Non-pigmented ciliary epithelial cell (primary cell): ENCODE measurements at regions not wholly inside any gene's neighbourhood (a gene's known extent, or its start where the extent isn't known, plus 50 kb on each side); places are given as distances from the start of the nearest gene placed in this dataset.
"Not testable (repeated sequence)": the region's sequence is repeated elsewhere in the genome, so short reads cannot be mapped to it uniquely, and the experiment has no call there.

Experiments
- DNase-seq: peaks from one replicate; pipeline ENCODE4 v3.0.0-alpha.2; 2010; ENCODE audit warnings: low read depth

DNA sequence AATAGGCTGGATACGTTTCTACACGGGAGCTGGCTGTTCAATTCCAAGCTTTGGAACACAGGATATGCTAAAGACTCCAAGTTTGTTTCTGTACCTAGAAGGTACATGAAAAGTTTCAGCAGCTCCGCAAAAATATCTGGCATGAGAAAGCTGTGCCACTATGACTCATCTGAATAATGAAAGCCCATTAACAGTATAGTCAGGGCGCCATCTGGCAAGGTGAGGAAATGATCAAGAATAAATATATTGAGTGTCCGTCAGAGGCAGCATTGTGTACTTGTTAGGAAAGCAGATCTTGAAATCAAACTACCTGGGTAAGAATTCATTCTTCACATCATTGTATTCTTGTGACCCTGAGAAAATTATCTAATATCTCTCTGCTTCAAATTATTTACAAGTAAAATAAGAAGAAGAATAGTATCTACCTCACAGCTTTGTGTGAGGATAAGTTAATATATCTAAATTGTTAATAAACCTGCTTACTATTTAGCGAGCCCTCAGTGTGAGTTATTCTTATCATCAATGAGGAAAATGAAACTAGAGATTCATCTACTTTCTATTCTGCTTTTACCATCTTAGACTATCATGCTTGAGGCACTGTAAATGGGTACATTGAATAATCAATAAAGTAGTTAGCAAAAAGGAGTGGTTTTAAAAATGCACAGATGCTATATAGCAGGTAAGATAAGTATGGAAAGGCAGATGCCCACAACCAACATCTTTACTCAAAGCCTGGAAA, 53.5 kb downstream of the FSCB start:
- DNase-seq, result no peak

DNA sequence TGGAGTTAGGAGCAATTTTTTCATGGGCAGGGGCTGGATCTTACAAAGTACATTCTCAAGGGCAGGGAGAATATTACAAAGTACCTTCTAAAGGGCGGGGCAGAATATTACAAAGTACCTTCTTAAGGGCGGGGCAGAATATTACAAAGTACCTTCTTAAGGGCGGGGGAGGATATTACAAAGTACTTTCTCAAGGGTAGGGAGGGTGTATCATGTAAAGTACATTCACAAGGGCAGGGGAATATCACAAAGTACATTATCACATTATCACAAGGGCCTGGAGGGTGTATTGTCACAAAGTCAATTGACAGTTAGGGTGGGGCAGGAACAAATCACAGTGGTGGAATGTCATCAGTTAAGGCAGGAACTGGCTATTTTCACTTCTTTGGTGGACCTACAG, 56.9 kb downstream of the FSCB start:
- DNase-seq, result not testable (repeated sequence)

DNA sequence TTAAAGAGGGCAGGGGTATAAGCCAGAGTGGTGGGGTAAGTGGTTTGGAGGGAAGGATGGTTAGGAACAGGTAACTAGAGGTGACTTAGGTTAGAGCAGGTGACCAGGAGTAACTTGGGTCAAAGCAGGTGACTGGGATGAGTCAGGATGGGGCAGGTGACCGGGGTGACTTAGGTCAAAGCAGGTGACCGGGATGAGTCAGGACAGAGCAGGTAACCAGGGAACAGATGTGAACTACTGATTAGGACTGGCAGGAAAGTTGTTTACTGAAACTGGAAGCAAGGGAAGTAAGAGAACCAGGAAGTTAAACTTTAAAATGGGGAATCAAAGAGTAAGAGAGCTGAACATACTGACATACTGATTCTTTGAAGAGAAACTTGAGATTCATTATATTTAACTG, 57.4 kb downstream of the FSCB start:
- no peak for DNase-seq

DNA sequence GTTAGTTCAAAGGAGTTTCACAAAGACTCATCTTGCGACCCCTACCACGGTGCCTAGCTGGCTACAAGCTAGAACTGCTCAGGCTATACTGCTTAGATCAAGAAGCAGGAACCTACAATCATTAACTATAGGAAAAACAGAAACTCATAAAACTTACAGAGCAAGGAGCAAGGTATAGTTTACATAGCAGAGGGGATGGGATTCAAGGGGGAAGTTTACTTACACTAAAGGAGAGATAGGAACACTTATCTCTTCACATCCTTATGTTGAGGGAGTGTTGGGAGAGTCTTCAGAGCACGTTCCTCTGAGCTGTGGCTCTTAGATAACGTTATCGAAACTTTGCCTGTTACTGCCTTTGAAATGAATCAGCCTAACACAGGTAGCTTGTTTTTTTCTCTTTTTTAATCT, 58.1 kb downstream of the FSCB start:
- DNase-seq, result no peak

DNA sequence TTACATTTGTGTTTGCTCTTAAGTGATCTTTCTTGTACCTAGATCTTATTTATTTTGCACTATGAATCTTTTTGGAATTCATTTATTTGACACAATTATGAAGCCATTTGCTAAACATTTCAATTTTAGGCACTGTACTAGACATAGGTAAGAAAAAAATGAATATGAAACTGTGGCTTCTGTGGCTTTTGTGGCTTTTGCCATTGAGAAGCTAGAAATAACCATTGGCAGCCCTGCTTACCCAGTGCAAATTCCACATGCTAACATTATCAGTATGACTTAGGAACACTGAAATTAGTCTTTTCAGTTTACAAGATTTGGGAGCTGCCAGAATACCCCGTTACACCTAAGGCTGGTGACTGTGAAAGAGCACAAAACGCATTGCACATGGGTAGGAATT, 60.1 kb downstream of the FSCB start:
- no peak for DNase-seq

DNA sequence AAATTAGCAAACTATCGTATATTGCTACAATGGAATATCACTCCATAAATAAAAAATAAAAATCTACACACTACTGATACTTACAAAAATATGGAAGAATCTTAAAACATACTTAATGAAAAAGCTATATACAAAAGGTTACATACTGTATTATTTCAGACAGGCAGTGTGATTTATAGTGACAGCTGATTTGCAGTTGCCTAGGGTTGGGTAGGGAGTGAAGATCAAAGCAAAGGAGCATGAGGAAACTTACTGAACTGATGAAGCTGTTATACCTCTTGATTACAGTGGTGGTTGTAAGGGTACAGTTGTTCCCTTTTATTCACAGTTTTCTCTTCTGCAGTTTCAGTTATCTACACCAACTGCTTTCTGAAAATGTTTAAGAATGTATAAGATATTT, 62.6 kb downstream of the FSCB start:
- no peak for DNase-seq

DNA sequence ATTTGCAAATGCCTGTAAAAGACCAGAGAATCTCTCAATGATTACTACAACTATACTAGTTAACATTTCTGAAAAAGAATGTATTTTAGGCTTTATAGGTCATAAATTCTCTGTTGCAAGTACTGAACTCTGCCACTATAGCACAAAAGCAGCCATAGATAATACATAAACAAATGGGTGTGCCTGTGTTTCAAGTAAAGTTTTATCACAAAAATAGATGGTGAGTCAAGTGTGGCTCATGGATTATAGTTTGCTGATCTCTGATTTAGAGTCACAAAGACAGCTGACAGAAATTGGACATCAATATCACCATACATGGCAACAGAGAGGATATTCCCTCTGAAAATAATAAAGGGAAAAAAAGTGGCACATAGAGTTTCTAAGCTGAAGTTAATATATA, 68.1 kb downstream of the FSCB start:
- DNase-seq, result no peak

DNA sequence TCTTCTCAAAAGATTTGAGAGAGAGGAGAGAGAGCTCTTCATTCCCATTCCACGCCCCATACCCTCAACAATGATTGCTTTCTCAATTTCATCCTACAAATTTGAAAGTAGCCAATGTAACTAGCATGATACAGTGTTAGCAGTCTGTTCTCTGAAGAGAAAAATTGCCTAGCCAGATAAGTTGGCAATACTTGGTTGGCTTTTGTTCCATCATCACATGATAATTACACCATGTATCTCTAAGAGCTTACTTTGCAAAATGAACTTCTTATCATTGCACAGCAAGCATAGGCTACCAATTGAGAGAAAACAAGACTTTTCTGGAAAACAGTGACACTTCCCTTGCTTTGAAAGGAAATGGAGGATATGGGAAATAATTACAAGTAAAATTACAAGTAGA, 68.9 kb downstream of the FSCB start:
- no peak for DNase-seq

DNA sequence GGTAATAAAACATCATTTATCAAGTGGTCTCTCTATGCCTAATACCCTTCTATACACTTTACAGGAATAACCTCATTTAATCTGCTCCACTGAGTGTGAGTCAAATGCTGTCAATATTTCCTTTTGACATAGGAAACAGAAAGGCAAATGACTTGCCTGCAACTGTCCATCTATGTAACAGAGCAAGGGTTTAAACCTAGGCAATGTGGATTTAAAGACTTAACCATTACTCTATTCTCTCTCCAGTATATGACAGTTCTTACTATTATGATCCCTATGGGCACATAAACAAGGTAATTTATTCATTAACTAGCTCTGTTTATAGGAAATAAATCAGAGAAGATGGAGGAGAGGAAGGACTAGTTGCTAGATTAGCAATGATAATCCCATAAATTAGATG, 70.6 kb downstream of the FSCB start:
- no peak for DNase-seq

DNA sequence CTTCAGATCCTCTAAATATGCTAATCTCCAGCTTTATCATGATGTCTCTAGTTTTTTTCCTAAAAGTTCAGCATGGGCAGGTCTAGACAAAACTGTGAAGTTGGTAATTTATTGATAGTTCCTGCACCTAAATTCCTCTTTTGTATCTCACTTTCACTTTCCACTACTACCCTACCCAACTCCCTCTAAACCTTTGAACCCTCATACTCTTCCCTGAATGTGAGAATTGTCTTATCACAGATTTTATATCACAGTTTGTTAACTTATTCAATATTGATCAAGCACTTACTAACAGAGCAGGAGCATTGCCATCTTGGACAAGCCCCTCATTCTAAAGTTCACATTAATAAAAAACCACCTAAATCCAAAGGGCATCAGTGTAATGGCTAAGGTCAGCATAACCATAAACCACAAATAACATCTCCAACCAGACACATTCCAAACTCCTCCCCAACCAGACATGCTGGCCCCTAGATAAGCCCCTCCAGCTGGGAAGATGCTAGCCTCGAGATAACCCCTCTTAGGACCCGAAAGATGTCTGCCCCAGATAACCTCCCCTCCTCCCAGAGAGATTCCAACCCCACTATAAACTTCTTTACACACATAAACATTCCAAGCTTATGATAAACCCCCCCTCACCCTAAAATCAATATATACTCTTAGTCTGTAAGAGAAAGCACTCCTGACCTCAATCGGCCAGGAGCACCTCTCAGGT, 78.7 kb downstream of the FSCB start:
- no peak for DNase-seq

DNA sequence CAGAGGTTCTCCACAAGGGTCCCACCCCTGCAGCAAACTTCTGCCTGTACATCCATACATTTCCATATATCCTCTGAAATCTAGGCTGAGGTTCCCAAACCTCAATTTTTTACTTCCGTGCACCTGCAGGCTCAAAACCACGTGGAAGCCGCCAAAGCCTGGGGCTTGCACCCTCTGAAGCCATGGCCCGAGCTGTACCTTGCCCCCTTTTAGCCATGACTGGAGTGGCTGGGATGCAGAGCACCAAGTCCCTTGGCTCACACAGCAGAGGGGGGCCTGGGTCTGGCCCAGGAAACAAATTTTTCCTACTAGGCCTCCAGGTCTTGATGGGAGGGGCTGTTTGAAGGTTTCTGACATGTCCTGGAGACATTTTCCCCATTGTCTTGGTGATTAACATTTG, 84.4 kb downstream of the FSCB start:
- no peak for DNase-seq

DNA sequence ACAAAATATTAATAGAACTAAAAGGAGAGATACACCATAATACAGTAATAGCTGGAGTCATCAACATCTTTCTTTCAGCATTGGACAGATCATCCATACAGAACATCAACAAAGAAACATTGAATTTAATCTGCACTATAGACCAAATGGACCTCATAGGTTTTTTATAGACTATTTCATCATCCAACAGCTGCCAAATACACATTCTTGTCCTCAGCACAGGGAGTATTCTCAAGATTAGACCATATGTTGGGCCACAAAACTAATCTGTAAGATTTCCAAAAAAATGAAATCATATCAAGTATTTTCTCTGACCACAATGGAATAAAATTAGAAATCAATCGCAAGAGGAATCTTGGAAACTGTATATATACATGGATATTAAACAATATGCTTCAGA, 86.9 kb downstream of the FSCB start:
- DNase-seq, result no peak

DNA sequence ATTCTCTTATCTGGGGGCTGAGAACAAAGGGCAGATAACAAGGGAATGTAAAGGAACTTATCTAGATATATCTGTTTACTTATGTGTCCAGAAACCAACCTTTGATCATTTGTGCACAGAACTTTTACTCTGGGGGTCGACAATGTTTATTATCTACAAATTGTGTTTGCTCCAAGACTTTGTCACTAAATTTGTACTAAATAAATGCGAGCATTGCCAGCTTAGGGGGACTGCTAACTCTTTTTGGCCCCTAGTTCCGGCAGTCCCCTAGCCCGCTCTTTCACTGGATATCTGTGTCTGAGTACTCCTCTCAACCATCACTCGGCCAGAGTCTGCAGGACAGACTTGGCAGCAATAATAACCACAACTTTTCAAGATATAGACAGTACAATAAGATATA, 88.2 kb downstream of the FSCB start:
- no peak for DNase-seq

DNA sequence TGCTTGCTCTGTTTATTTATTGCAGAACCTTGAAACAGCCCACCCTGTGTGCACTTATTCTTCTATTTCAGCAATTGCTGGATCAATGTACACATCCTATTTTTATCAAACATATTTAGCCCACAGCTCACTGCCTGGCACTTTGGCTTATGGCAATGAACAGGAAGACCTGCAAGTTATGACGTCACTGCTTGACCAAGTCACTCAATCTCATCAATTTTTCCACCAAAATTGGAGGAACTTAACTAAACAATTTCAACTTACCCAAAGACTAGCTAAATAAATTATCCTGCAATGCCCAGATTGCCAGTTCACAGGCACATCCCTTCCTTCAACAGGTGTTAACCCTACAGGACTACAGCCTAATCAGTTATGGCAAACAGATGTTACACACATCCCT, 89.3 kb downstream of the FSCB start:
- no peak for DNase-seq

DNA sequence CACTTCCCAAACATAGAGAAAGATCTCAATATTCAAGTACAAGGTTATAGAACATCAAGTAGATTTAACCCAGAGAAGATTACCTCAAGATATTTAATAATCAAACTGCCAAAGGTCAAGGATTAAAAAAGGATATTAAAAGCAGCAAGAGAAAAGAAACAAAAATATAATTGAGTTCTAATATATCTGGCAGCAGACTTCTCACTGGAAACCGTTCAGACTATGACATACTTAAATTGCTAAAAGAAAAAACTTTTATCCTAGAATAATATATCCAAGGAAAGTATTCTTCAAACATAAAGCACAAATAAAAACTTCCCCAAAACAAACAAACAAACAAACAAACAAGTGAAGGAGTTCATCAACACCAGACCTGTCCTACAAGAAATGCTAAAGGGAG, 92.4 kb downstream of the FSCB start:
- no peak for DNase-seq

DNA sequence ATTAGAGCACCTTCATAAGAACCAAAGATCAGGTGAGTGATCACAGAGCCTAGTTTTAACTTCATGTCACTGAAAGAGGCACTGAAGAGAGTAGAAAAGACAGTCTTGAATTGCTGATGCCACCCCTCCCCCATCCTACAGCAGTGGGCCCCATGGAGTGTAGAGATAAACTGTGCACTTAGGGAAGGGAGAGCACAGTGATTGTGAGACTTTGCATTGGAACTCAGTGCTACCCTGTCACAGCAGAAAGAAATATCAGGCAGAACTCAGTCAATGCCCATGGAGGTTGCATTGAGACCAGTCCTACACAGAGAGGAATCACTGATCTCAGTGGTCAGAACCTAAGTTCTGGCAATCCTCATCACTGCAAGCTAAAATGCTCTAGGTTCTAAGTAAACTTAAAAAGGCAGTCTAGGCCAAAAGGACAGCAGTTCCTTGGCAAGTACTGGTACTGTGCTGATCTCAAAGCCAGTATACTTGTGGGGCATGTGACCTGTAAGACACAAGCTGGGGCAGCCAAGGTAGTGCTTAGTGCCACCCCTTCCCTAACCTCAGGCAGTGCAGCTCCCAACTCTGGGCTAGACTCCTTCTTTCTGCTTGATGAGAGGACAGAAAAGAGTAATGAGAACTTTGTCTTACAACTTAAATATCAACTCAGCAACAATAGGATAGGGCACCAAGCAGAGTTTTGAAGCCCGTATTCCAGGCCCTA, 94.1 kb downstream of the FSCB start:
- DNase-seq, result no peak

DNA sequence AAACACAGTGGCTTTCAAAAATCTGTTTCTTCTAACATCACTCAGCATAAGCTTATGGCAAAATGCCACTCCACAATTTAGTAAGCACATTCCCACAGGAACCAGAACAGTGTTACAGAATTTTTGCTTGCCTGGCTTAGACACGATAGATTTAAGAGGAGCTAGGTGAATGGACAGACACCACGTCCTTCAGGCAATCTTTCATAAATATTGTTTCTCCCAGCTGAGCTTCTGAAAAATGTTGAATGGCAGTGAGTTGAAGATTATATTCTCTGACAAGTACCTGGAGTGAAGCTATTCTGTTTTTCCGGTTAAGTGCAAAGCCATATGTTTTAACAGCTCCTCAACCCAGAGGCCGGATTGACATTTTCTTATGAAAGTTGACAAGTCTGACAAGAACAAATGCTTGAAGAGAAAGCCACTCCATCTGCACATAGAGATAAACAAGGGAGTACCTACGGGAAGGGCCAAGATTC, 102.0 kb downstream of the FSCB start:
- DNase-seq, result no peak

DNA sequence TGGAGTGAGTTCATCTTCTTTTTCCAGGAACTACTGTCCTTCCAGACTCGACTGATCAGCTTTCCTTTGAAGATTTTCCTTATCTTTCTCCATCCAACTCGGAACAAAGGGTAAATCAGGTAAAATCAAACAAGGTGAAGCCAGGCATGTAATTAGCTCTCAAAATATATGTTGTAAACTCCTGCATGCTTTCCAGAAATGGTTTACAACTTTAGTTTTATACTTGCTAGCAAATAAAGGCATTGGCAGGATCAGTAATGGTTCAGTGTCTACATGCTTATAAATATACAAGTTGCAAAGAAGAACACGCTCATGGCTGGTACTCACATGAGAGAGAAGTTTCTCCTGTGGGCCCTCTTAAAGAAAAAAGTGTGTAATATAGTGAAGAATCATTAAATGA, 102.5 kb downstream of the FSCB start:
- DNase-seq, result no peak

DNA sequence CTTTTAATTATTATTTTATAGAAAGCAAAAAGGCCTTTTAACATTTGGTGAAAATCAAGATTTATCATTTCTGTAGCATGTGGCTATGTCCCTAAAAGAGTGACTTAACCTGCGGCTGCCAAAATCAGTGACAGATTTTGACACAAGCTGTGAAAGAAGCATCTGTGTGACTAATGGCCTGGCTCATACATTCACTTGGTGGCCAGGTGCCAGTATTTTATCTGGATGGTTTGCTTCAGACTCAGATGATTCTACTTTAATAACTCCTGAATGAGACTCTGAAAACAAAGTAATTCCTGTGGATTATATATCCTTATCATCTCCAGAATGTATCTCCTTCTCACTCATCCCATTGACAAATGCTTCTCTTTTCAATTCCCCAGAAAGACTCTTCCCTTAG, 103.0 kb downstream of the FSCB start:
- DNase-seq, result no peak

DNA sequence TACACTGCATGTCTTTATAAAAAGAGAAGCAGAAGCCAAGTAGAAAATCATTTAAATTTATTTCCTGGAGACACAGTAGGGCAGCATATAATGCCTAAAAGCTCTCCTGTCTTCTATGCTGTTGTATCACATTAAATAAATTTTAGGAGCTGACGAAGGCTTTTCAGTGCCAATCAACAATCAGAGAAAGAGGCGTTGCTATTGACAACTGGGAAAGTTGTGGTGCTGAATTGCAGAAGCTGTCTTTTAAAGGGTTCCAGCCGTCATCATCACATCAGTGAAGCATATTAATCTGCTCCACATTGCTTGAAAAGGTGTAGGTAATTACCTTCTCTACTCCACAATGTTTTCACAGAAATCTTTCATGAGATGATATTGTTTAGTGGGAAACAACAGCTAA, 103.9 kb downstream of the FSCB start:
- no peak for DNase-seq

DNA sequence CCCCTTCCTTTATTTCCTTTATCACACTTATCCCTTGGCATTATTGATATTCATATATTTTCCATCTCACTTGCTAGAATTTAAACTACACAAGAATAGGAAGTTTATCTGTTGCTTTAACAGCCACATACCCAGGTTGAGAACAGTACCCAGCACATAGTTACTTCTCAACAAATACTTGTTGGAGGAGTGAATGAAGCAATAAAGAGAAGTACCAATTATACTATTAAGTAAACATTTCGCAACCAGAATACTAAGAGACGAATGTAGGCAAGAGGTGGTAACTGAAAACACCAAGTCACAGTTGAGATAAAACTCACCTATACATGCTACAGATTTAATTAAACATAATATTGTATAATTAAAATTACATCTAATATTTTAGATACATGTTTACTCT, 110.9 kb downstream of the FSCB start:
- no peak for DNase-seq

DNA sequence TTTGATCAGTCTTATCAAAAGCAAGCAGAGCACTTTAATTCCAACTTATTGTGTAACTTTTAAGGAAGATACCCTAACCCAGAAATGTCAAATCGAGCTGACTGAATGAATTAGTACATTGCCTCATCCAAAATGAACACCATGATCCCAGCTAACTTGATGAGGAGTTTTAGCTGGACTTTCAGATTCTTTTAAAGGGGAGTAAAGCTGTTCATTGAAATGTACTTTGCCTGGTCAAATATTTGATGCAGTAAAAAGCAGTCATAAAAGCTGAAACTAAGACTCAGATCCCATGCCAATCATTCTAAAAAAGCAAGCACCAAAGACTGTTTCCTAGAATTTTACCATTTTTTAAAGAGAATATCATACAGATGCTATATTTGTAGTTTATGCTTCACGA, 114.1 kb downstream of the FSCB start:
- DNase-seq, result no peak

DNA sequence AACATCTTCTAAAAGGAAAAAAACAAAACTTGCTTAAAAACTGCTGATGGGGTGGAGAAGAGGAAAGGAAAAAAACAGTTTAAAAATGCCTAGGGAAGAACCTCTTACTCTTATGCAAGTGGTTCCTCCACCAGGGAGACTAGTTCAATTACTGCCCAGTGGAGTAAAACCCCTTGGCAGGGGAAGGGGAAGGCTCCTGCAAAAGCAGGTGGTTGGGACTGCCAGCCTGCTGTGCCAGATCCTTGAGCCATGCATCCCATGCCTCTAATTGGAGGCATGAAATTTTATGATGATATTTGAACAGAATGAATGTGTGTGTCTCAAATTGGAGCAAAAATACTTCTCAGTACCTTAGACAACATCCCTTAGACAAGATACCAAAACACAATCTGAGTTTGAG, 118.8 kb downstream of the FSCB start:
- DNase-seq, result no peak
